SJSA1 (cell line): ENCODE measurements at regions not wholly inside any gene's neighbourhood (a gene's known extent, or its start where the extent isn't known, plus 50 kb on each side); places are given as distances from the start of the nearest gene placed in this dataset.
A peak's percentile ranks its signal among the peaks of the same experiment; 100 is the strongest.

Experiments
- DNase-seq, 2 experiments: peaks; one replicate each; pipeline ENCODE4 v3.0.0-alpha.2; 2015 to 2020; ENCODE audit warnings: low spot score in 2 of 2, low read depth in 1 of 2
- H3K27ac ChIP-seq: fragments of 250-450 bp; sonication (Bioruptor Pico); 2 replicates; pipeline ENCODE4 v1.5.1; 2020; ENCODE audit warnings: mild to moderate bottlenecking, moderate library complexity
- H3K27me3 ChIP-seq: fragments of 250-450 bp; sonication (Bioruptor Pico); replicated peaks from 2 replicates; pipeline ENCODE4 v1.5.1; 2020; ENCODE audit warnings: mild to moderate bottlenecking, moderate library complexity
- H3K36me3 ChIP-seq: fragments of 250-450 bp; sonication (Bioruptor Pico); 2 replicates; pipeline ENCODE4 v1.5.1; 2020; ENCODE audit warnings: mild to moderate bottlenecking
- H3K4me1 ChIP-seq: fragments of 250-450 bp; sonication (Bioruptor Pico); replicated peaks from 2 replicates; pipeline ENCODE4 v1.6.1; 2021; ENCODE audit warnings: mild to moderate bottlenecking
- H3K4me3 ChIP-seq: fragments of 250-450 bp; sonication (Bioruptor Pico); 2 replicates; pipeline ENCODE4 v1.5.1; 2020; ENCODE audit warnings: mild to moderate bottlenecking
- H3K9me3 ChIP-seq: fragments of 250-450 bp; sonication (Bioruptor Pico); replicated peaks from 2 replicates; pipeline ENCODE4 v1.5.1; 2020; ENCODE audit warnings: mild to moderate bottlenecking

DNA sequence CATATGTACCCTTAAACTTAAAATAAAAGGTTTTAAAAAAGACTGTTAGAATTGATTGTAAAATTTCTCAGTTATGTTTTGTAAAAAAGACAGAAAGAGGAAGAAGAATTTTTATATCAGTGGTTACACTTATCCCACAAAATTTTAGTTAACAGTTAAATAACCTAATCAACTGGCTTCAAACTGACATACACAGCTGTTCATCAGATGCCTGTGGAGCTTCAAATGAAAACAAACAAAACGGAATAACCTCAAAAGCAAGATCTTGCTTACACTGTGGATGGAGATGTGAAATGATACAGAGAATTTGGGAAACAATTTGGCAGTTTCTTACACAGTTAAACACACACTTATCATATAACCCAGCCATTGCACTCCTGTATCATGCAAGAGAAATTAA is 521.0 kb downstream of the ETS1 start:
- Histone ChIP-seq H3K4me3 (no peak overlapping the region), H3K27me3 (no peaks in the 10 kb centered on the region), H3K36me3 (no peaks in the 10 kb centered on the region), H3K4me1 (no peaks in the 10 kb centered on the region), H3K9me3 (no peaks in the 10 kb centered on the region), H3K27ac (no peak overlapping the region)
- DNase-seq: no peak

DNA sequence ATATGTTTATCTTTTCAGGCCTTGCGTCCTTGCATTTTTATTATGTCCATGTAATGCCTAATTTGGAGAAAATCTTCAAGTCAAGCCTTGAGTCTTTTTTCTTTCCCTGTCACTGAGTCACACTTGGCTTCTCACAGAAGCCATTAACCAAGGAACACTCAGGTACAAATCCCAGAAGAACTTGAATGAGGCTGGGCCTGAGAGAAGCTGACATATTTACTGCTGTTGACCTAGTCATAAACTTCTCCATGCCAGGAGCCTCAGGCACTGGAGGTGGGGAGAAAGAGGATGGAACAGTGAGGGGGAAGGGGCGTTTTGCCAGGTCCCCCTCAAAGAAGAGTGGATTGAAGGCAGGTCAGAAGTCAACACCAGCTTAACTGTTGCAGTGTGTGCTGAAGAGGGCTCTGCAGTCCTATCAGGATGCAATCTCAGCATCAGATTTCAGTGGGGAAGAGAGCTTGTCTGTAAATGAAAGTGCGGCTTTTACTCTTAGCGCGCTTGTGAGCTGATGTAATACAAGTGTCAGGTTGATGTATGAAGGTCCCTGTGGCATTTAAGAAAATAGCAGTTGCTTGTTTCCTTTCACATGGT is 526.0 kb downstream of the ETS1 start:
- no peak overlapping the region for H3K4me3 ChIP-seq
- H3K9me3 ChIP-seq: no peaks in the 10 kb centered on the region
- no peaks in the 10 kb centered on the region for H3K27me3 ChIP-seq
- no peaks in the 10 kb centered on the region for H3K4me1 ChIP-seq
- H3K36me3 ChIP-seq: no peaks in the 10 kb centered on the region
- DNase-seq: no peak
- no peak overlapping the region for H3K27ac ChIP-seq

DNA sequence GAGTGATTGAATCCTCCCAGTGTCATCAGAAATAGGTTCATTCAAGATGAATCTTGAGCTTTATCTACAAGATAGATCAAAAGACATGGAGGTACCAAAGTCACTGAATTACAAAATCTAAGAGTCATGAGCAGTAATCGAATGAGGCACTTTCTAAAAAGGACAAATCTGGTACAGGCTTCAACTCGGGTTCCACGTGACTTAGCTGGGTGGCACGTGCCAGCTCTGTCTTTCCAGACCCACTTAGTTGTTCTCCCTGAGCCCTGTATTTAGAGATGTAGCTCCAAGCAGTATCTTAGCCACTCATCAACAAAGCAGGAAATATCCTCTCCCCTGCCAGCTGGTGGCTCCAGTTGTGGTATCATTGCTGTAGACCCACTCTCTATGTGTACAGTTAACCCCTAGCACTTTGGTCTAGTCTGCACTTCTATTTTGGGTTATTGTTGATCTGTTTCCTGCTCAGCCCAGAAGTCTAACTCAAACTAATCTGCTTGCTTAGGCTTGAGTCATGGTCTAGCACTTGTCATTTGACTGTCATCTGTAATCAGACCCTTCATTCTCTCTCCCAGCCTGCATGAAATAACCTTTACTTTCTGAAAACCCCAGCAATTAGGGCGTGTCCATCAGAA is 528.7 kb downstream of the ETS1 start:
- H3K36me3 ChIP-seq: no peaks in the 10 kb centered on the region
- no peaks in the 10 kb centered on the region for H3K4me1 ChIP-seq
- H3K27ac ChIP-seq: no peak overlapping the region

DNA sequence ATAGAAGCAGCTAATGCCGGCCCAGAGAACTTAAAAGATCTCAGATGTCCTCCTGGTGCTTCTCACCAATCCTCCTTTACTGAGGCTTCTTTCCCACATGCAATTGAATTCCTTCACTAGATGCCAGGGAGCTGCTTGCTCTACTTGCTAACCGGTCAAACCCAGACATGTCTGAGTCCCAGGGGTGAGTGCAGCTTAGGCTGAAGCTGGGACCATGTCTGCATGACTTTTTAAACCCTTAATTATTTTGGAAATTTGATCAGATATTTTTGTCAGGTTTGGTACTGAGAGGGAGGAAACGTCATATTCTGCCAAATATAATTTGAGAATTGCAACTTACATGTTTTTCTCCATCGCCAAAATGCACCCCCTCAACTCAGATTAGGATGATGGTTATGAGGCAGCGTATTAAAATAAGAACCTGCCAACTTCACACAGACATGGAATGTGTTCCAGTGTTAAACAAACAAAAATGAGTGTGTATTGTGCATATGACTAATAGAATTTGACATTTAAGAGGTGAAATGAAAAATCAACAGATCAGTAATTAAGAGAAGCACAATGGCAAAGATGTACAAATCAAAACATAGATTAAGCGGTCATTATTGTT is 529.5 kb downstream of the ETS1 start:
- no peaks in the 10 kb centered on the region for H3K36me3 ChIP-seq
- no peak for DNase-seq
- H3K27ac ChIP-seq: no peak overlapping the region
- H3K9me3 ChIP-seq: no peaks in the 10 kb centered on the region
- H3K27me3 ChIP-seq: no peaks in the 10 kb centered on the region
- H3K4me3 ChIP-seq: no peak overlapping the region
- peaks cover 4% of the 10 kb centered on the region for H3K4me1 ChIP-seq

More for the DNA sequence above, 528.7 kb downstream of the ETS1 start:
- no peaks in the 10 kb centered on the region for H3K27me3 ChIP-seq
- H3K4me3 ChIP-seq: no peak overlapping the region
- DNase-seq: no peak
- no peaks in the 10 kb centered on the region for H3K9me3 ChIP-seq

DNA sequence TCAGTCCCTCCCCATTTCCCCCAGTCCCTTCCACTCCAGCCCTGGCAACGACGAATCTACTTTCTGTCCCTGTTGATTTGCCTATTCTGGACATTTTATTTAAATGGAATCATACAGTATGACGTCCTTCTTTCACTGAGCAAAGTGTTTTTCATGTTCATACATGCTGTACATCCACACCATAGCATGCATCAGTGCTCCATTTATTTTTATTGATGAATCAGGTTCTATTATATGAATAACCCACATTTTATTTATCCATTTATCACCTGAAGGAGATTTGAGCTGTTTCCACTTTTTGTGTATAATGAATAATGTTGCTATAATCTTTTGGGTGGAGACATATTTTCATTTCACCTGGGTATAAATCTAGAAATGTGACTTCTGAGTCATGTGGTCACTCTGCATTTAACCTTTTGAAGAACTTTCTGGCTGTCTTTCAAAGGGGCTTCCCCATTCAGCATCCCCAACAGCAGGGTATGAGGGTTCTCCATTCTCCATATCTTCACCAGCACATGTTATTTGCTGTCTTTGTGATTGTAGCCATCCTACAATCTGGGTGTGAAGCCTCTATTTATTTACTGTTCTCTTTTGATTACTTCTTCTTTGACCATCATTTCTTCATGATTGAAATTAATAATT is 531.7 kb downstream of the ETS1 start:
- H3K4me3 ChIP-seq: no peak overlapping the region
- no peak overlapping the region for H3K27ac ChIP-seq
- H3K9me3 ChIP-seq: no peaks in the 10 kb centered on the region
- peaks cover 9% of the 10 kb centered on the region for H3K4me1 ChIP-seq
- no peaks in the 10 kb centered on the region for H3K36me3 ChIP-seq
- no peaks in the 10 kb centered on the region for H3K27me3 ChIP-seq
- no peak for DNase-seq

DNA sequence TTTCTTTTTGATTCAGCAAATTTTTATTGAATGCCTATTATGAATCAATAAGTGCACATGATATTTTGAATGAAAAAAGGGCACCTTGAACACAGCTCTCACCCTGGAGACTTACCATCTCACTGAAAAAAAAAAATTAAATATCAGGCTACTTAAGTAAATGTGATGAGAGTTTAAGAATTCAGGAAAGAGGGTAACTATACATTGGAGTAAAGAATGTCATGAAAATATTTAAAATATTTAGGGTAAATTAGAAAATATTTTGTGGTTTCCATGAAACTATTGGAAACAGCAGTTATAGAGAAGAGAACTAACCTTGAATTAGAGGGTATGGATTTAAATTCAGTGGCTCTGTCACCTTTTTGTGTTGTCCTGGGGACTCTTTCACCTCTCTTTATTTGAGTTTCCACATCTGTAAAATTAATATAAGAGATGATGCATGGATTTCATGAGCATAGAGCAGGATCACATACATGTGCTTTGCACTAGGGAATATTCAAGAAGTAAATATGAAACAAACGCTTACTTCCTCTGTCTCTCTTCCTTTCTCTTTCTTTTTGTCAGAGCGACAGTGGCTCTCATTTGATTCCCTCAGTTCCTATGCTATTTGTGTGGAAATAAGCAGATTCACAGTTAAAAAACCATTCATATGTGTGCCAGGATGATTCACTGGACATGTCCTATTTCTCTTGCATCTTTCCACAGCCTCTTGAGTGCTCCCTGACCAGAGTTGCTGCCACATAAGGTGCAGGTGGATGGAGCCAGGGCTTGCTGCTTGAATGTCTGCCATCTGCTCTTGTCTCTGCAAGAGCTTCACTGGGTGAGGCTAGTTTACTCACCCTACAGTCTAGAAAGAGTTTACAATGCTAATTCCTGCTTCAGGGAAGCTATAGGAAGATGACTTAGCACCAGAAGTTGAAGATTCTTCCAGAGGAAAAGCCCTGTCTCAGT is 533.1 kb downstream of the ETS1 start:
- DNase-seq: no peak
- peaks cover 9% of the 10 kb centered on the region for H3K4me1 ChIP-seq
- no peaks in the 10 kb centered on the region for H3K36me3 ChIP-seq
- H3K9me3 ChIP-seq: no peaks in the 10 kb centered on the region
- no peak overlapping the region for H3K27ac ChIP-seq
- no peaks in the 10 kb centered on the region for H3K27me3 ChIP-seq
- H3K4me3 ChIP-seq: no peak overlapping the region

DNA sequence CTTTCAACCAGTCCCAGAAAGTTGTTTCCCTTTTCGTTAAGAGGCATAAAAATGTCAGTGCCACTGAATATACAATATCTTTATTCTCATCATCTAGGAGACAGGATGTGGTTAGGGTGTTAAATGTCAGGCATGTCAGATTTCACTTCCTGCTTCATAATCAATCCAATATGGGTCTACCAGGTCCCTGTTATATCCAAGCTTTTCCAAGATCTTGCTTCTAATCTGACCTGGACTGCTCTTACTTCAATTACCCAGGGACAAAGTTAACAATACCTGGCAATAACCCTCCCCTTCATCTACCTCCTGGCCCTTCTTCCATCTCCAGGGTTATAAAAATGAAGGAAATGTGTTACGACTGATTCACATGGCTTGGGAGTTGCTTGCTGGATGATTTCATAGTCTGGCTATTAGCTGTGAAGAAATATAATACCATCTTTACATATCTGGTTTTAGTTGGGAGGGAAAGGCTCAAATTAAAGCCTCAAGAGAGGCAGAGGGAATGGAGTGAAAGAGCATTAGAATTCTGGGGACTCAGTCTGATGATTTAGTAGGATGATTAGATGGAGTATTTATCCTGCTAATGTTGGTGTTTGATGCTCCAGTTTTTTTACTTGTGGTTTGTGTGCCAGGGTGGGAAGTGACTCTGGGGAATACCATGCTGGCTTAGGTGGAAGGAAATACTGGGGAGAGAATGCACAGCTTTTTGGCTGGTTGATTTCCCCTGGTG is 534.3 kb downstream of the ETS1 start:
- peak in 1 of 2 experiments; percentile 16 for DNase-seq
- Histone ChIP-seq H3K27ac (no peak overlapping the region), H3K4me1 (peaks cover 9% of the 10 kb centered on the region), H3K27me3 (no peaks in the 10 kb centered on the region), H3K9me3 (no peaks in the 10 kb centered on the region), H3K36me3 (no peaks in the 10 kb centered on the region), H3K4me3 (no peak overlapping the region)

DNA sequence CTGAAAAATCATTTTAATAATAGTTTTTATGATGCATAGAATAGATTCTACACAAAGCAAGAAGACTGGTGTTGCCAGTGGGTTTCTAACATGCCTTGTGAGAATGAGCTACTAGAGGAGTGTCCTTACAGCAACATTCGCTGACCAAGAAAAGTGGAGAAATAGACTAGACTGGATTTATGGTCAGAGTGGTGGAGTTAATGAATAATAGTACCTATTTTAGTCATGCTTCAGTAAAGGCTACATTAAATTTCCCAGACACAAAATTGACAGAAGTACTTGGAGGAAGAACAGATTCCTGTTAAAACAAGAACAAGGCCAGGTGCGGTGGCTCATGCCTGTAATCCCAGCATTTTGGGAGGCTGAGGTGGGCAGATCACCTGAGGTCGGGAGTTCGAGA is 539.2 kb downstream of the ETS1 start:
- DNase-seq: no peak
- H3K27me3 ChIP-seq: no peaks in the 10 kb centered on the region
- no peaks in the 10 kb centered on the region for H3K36me3 ChIP-seq
- H3K27ac ChIP-seq: no peak overlapping the region
- H3K4me3 ChIP-seq: no peak overlapping the region
- no peaks in the 10 kb centered on the region for H3K9me3 ChIP-seq
- H3K4me1 ChIP-seq: peaks cover 7% of the 10 kb centered on the region

DNA sequence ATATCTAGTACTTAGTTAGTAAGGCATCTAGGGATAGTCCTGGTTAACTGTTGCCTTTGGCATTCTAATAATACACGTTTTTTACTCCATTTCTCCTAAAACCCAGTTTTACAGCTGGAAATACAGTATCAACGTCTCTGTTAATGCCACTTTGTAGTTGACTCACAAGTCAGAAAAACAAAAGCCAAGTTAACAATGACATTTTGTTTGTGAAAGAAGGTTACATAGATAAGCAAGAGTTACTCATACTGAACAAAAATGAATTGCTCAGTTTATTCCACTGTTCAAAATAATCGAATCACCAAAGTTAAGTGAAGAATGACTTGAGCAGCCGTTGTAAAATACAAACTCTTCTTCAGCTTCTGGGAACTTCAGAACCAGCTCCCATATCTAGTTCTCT is 540.3 kb downstream of the ETS1 start:
- Histone ChIP-seq H3K36me3 (no peaks in the 10 kb centered on the region), H3K27ac (no peak overlapping the region), H3K27me3 (no peaks in the 10 kb centered on the region), H3K9me3 (no peaks in the 10 kb centered on the region), H3K4me1 (no peaks in the 10 kb centered on the region), H3K4me3 (no peak overlapping the region)
- no peak for DNase-seq

DNA sequence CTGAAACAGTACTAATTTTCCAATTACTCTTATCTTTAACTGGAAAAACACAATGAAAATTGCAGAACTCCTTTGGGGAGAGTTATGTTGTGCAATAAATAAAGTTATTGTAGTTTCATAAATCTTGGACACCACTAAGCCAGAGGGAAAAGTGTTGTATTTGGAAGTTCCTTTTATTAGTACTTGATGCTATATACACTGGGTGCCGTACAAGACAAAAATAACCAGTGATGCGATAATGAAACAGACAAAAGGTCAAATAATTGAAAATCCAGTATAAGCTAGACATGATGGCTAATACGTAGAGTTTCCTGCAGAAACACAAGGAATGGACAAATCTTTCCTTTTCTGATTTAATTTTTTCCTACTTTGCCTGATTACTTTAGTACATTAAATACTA is 541.1 kb downstream of the ETS1 start:
- no peaks in the 10 kb centered on the region for H3K36me3 ChIP-seq
- no peak overlapping the region for H3K4me3 ChIP-seq
- DNase-seq: no peak
- no peaks in the 10 kb centered on the region for H3K27me3 ChIP-seq
- no peak overlapping the region for H3K27ac ChIP-seq
- H3K4me1 ChIP-seq: no peaks in the 10 kb centered on the region
- H3K9me3 ChIP-seq: no peaks in the 10 kb centered on the region

DNA sequence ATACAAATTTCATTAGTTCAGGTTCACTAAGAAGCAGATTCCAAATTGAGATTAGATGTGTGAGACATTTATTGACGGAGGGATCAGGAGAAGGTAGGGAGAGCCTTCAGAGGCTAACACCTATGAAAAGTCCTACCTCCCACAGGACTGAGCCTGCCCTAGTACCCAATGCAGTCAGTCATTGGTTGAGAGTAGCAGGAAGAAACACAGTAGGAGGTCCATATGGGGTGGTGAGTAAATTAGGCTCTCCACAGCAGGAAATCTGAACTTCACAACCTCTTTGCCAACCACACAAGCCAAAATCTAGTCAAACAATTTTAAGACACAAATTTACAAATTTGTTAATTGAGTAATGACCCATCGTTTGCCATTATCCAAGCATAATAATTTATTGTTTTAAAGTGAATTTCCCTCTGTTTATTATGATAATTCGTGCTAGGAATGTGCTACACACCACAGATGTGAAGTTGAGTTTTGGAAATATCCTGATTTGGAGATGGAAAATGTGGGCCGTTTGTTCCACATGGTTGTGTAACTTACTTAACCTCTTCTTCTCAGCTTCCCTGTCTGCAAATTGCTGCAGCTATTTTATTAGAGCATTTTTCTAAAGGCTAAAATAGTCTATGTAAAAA is 542.1 kb downstream of the ETS1 start:
- H3K27ac ChIP-seq: no peak overlapping the region
- no peaks in the 10 kb centered on the region for H3K4me1 ChIP-seq
- no peak overlapping the region for H3K4me3 ChIP-seq
- no peaks in the 10 kb centered on the region for H3K36me3 ChIP-seq
- no peaks in the 10 kb centered on the region for H3K9me3 ChIP-seq
- no peaks in the 10 kb centered on the region for H3K27me3 ChIP-seq
- DNase-seq: no peak

DNA sequence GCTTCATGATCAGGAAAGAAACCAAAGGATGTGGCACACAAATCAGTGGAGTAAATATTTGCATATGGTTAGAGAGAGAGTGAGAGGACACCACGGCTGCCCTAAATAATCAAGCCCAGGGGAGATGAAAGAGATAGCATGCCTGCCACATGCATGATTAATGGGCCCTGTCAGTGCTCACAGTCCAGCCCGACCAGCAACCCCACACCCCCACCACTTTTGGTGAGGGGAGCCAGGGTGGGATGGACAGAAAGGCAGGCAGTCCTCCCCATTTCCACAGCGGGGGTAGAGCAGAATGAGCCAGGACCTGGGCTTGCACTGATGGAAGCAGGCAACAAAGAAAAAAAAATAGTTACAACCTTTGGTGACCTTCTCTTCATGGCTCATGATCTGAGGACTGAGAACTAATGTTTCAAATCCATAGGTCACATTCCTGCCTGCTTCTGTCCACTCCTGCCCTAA is 545.0 kb downstream of the ETS1 start:
- H3K27ac ChIP-seq: no peak overlapping the region
- no peak overlapping the region for H3K4me3 ChIP-seq
- H3K36me3 ChIP-seq: no peaks in the 10 kb centered on the region
- DNase-seq: no peak
- no peaks in the 10 kb centered on the region for H3K4me1 ChIP-seq
- H3K9me3 ChIP-seq: no peaks in the 10 kb centered on the region
- H3K27me3 ChIP-seq: no peaks in the 10 kb centered on the region

DNA sequence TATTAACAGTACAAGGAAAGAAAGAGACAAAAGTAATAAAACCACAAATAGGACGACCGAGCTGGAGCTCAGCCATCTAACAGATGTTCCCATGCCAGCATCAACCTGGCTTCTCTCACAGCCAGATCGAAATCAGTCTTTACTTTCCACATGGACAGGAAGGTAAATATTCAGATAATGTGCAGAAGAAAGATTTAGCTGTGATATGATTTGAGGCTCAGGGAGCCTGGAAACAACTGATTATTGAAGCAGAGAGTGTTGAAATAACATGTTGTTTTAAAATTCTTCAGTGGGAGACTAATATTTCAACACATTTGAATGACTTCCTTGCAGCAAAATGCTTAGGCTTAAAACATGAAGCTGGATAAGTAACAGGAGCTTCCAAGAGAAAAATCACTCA is 546.8 kb downstream of the ETS1 start:
- no peak overlapping the region for H3K4me3 ChIP-seq
- H3K4me1 ChIP-seq: no peaks in the 10 kb centered on the region
- H3K27me3 ChIP-seq: no peaks in the 10 kb centered on the region
- DNase-seq: no peak
- H3K9me3 ChIP-seq: no peaks in the 10 kb centered on the region
- H3K27ac ChIP-seq: no peak overlapping the region
- H3K36me3 ChIP-seq: no peaks in the 10 kb centered on the region
